ENCODE measurements at regions not wholly inside any gene's neighbourhood (a gene's known extent, or its start where the extent isn't known, plus 50 kb on each side); places are given as distances from the start of the nearest gene placed in this dataset.

DNA sequence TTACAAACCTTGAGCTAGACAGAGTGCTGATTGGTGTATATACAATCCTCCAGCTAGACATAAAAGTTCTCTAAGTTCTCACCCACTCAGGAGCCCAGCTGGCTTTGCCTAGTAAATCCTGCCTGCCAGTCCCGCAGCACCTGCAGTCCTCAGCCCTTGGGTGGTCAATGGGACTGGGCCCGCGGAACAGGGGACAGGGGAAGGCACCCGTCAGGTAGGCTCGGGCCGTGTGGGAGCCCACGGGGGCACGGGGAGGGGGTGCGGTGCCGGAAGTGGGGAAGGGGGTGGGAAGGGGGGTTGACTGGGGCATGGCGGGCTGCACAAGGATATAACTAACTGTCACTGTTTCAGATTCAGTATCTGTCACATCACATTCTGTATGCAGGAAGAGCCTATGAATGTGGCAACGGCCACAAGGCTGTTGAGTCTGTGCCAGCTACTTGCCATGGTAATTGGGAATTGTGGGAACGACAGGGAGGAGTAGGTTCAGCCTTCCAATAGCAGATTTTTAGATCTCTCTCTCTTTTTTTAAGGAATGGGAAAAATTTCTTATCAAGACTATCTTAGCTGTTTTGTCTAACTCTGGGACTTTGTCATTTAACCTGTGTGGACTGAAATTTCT lies 205.1 kb upstream of the PLPP4 start:
- TF ChIP-seq, protein P1, sequence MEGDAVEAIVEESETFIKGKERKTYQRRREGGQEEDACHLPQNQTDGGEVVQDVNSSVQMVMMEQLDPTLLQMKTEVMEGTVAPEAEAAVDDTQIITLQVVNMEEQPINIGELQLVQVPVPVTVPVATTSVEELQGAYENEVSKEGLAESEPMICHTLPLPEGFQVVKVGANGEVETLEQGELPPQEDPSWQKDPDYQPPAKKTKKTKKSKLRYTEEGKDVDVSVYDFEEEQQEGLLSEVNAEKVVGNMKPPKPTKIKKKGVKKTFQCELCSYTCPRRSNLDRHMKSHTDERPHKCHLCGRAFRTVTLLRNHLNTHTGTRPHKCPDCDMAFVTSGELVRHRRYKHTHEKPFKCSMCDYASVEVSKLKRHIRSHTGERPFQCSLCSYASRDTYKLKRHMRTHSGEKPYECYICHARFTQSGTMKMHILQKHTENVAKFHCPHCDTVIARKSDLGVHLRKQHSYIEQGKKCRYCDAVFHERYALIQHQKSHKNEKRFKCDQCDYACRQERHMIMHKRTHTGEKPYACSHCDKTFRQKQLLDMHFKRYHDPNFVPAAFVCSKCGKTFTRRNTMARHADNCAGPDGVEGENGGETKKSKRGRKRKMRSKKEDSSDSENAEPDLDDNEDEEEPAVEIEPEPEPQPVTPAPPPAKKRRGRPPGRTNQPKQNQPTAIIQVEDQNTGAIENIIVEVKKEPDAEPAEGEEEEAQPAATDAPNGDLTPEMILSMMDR (conservative IDR thresholded peaks at IDR 0.05) = no peak
- H3K27ac ChIP-seq = peak overlapping the region; percentile 81

DNA sequence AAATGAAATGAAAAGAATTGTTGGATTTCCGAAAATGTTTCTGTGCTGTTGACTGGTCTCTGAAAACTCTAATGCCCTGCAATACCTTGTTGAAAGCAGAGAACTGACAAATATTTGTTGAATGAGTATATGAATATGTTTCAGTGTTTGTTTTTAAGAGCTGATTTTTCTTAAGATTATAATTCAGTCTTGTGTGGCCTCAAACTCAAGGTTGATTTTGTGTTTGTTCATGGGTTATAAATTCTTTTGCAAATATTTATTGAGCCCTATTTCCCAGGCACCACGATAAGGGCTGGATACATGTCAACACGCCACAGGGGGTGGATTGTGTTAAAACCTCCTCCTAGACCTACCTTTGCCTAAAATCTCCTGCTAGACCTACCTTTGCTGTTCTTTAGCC lies 203.9 kb upstream of the PLPP4 start:
- H3K27ac ChIP-seq = peak overlapping the region; percentile 81
- TF ChIP-seq, protein P1 (conservative IDR thresholded peaks at IDR 0.05) = no peak

DNA sequence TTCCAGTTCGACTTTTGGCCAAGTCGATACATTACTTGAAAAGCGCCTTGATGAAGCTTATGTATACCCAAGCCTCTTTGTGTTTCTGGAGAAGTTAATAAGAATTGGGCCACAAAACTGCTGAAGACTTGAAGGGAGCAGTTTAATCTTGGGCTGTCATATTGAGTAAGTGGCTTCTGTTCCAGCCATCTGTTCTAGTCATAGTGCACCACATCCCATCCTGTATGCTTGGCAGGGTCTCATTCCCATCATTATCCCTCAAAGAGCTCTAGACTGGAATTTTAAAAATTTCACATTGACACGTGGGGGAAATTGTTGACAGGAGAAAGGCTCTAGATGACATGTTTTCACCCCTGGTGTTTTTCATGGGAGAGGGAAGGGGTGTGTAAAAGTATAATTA lies 196.6 kb upstream of the PLPP4 start:
- TF ChIP-seq, protein P1 (conservative IDR thresholded peaks at IDR 0.05) = no peak
- no peak overlapping the region for H3K27ac ChIP-seq

DNA sequence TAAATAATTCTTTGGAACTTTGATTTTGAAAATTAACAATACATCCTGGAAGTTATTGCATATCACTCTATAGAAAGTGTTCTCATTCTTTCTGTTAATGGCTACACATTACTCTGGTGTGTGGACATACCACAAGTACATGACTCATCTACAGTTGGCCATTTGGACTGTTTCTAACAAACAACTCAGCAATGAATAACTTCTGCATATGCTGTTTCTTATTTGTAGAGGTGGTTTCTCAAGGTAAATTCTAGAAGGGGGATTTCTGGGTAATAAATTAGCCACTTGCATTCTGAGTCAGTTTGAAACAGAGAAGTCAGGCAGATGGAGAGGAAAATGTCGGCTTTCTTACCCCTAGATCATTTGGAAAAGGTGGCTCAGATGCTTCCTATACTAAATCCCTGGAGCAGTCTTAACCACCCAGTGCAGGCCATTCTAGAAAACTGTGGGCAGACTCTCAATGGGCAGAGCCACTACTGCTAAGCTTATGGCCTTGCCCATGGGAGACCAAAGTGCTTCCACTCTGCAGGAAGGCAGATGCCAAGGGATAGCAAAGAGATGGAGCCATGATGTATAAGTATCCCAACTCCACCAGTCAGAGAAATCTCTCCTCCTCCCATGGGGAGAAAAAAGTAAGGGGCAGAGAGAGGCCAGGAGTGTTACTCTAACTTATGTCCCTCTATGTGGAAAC lies 194.0 kb upstream of the PLPP4 start:
- TF ChIP-seq, protein P1 (conservative IDR thresholded peaks at IDR 0.05) = no peak
- H3K27ac ChIP-seq = no peak overlapping the region

DNA sequence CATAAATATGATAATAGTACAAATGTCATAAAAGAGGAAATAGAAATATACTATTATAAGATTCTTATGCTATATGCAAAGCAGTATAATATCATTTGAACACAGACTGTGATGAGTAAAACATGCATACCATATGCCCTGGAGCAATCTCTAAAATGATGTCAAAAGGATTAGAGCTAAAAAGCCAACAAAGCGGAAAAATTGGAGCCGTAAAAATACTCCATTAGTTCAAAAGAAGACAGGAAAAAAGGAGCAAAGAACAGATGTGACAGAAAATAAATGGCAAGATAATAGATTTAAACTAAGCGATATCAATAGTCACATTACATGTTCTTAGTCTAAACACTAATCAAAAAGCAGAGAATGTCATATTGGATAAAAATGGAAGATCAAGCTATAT lies 191.0 kb upstream of the PLPP4 start:
- TF ChIP-seq, protein P1 (conservative IDR thresholded peaks at IDR 0.05) = no peak
- H3K27ac ChIP-seq = no peak overlapping the region

DNA sequence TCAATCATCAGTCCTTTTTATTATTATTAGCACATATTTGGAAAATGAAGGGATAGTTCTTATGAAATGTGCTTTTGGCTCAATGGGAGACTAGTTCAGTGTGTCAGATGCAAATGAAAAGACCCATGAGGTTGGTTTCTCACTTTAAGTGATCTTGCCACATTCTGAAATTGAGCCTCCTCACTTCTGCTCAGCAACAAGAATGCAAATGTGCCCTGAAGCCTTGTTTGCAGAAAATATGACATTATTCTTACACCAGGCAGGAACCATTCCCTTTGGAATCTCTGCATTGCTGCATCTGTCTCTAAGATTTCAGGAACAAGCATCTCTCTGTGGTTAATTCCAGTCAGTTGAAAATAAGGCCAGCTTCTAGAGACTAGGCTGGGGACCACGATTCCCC lies 186.1 kb upstream of the PLPP4 start:
- TF ChIP-seq, protein P1 (conservative IDR thresholded peaks at IDR 0.05) = no peak
- no peak overlapping the region for H3K27ac ChIP-seq

DNA sequence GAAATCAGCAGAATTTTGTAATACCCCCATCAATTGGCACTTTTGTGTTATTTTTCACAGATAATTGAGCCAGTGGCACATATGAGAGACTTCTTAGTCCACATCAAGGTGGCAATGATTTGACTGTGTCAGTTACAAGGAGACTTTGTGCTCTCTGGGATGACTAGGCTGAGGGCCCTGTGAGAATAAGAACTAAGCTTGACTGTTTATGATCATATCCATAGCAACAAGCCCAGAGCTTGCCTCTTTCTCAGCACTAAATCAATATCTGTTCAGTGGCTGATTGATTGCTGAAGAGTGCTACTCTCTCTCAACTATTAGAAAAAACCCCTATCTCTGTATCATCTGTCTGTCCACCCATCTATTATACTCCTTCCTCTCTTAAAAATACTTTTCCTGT lies 185.3 kb upstream of the PLPP4 start:
- TF ChIP-seq, protein P1 (conservative IDR thresholded peaks at IDR 0.05) = no peak
- H3K27ac ChIP-seq = no peak overlapping the region
